GM12865 (cell line): ENCODE measurements at regions not wholly inside any gene's neighbourhood (a gene's known extent, or its start where the extent isn't known, plus 50 kb on each side); places are given as distances from the start of the nearest gene placed in this dataset.

Experiments used
- DNase-seq: peaks from one replicate; pipeline ENCODE4 v3.0.0; 2010; ENCODE audit warnings: low read depth
- H3K4me3 ChIP-seq: 2 replicates; pipeline ENCODE4 v1.5.1; 2011; ENCODE audit warnings: mild to moderate bottlenecking, low read depth, low read length, control low read depth
- TF ChIP-seq, protein P1 (sequence below): IDR thresholded peaks from 2 replicates; pipeline ENCODE4 v1.5.1; 2011; ENCODE audit warnings: low read length, control low read depth, low read depth, inconsistent platforms; ENCODE audit not compliant: insufficient read depth; ENCODE audit errors: missing control alignments

DNA sequence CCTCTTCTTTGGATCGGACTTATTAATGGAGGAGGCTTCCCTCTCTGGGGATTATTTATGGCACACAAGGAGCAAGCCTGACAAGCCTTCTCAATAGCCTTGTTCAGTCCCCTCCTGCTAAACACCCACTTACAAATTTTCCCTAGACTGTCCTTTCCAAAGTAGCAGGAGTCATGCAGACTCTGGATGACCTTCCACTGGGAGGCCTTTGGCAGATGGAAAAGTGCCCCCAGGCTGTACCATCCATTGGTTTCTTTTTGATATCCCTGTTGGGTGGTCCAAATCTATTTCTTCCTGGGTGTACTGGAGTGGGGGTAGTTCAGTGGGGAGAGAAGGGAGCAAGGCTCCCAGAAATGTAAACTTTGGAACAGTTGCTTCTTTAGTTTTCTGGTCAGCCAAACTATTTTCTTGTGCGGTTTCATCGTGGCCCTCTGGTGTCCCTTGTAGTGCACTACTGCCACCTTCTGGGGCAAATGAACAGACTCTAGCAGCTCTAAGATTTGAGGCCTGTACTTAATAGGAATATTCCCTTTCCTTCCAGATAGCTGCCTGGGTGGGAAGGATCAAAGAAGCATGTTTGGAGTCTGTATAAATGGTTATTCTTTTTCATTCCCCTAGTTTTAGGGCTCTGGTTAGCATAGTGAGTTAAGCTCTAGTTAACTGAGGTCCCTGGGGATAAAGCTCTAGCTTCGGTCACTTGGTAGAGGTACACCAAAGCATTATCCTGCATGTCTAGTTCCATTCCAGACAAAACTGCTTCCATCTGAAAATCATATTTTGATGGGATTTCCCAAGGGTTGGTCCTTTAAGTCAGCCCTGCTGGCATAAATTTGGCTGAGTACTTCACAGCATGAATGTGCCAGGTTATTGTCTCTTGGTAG lies 409.5 kb downstream of the SLC6A15 start:
- DNase-seq = peak; percentile 56
- no peak overlapping the region for H3K4me3 ChIP-seq
- TF ChIP-seq, protein P1, sequence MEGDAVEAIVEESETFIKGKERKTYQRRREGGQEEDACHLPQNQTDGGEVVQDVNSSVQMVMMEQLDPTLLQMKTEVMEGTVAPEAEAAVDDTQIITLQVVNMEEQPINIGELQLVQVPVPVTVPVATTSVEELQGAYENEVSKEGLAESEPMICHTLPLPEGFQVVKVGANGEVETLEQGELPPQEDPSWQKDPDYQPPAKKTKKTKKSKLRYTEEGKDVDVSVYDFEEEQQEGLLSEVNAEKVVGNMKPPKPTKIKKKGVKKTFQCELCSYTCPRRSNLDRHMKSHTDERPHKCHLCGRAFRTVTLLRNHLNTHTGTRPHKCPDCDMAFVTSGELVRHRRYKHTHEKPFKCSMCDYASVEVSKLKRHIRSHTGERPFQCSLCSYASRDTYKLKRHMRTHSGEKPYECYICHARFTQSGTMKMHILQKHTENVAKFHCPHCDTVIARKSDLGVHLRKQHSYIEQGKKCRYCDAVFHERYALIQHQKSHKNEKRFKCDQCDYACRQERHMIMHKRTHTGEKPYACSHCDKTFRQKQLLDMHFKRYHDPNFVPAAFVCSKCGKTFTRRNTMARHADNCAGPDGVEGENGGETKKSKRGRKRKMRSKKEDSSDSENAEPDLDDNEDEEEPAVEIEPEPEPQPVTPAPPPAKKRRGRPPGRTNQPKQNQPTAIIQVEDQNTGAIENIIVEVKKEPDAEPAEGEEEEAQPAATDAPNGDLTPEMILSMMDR = peak; percentile 62

DNA sequence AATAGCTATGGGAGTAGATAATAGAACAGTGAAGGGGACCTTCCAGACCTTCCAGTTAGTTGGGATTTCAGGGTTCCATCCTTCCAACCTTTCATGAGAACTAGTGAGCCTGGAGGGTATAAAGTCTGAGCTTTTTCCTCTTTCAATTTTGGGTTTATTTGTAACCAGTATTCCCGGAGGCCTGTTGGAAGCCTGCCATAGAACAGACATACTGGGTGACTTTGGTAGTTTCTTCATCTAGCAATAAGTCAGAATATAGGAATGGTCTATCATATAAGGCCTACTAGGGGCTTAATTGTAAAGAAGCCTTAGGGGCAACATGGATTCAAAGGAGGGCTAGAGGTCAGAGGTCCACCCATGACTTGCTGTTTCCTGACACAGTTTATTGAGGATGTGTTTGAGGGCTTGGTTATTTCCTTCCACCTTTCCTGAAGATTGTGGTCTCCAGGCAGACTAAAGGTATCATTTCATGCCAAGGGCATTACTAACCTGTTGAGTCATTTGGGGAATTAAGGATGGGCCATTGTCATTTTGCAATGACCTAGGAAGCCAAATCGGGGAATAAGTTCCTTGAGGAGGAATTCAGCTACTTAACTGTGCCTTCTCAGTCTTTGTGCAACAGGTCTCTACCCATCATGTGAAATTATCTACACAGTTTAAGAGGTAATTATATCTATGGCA lies 410.3 kb downstream of the SLC6A15 start:
- H3K4me3 ChIP-seq = no peak overlapping the region
- TF ChIP-seq, protein P1 = no peak
- no peak for DNase-seq

- peak; percentile 29 for DNase-seq
- H3K4me3 ChIP-seq = no peak overlapping the region
- TF ChIP-seq, protein P1 = peak; percentile 51
These were observed 414.8 kb downstream of the SLC6A15 start for GRCh38 chr12:84497819-84498218.

DNA sequence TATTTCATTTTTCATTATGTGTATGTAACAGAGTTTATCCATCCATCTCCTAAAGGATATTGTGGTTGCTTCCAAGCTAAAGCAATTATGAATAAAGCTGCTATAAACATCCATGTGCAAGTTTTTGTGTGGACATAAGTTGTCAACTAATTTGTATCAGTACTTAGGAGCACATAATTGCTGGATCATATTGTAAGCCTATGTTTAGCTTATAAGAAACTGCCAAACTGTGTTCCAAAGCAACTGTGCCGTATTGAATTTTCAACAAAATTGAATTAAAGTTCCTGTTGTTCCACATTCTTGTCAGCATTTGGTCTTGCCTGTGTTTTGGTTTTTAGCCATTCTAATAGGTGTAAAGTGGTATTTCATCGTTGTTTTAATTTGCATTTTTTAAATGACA lies 416.9 kb downstream of the SLC6A15 start:
- H3K4me3 ChIP-seq = no peak overlapping the region
- DNase-seq = no peak
- TF ChIP-seq, protein P1 = no peak

GRCh38 chr12:84492351-84492883 lies 420.2 kb downstream of the SLC6A15 start:
- DNase-seq = no peak
- no peak overlapping the region for H3K4me3 ChIP-seq
- TF ChIP-seq, protein P1 = no peak

- DNase-seq = no peak
- H3K4me3 ChIP-seq = no peak overlapping the region
- TF ChIP-seq, protein P1 = no peak
These were observed 427.8 kb downstream of the SLC6A15 start for GRCh38 chr12:84484798-84485197.
